ENCODE measurements at regions not wholly inside any gene's neighbourhood (a gene's known extent, or its start where the extent isn't known, plus 50 kb on each side); places are given as distances from the start of the nearest gene placed in this dataset.

DNA sequence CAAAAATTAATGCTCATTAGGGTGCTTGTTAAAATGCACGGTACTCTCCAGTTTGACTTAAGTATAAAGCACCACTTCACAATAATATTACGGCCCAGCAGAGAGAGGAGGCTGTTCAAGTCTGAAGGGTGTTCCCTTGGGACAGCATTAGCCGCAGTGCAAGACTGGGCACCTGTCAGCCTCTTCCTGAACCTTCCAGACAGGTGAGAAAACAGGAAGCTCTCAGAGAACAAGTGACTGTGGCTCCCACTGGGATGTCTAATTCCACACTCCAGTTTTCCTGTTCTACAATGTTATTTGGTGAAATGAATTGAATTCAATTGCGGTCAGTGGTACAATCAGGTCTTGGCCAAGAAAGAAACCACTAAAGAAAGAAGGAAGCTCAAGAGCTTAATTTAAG, 414.4 kb downstream of the SMARCA1 start:
- DNase-seq (ENCODE audit: extremely low read depth, low read depth), result no peak
- TF ChIP-seq CTCF (IDR thresholded peaks at IDR 0.05; ENCODE audit: low read depth, low read length), result no peak

GRCh38 chrX:129099207-129099606, 424.1 kb downstream of the SMARCA1 start:
- TF ChIP-seq CTCF (IDR thresholded peaks at IDR 0.05; ENCODE audit: low read depth, low read length), result no peak
- DNase-seq (ENCODE audit: extremely low read depth, low read depth), result no peak

DNA sequence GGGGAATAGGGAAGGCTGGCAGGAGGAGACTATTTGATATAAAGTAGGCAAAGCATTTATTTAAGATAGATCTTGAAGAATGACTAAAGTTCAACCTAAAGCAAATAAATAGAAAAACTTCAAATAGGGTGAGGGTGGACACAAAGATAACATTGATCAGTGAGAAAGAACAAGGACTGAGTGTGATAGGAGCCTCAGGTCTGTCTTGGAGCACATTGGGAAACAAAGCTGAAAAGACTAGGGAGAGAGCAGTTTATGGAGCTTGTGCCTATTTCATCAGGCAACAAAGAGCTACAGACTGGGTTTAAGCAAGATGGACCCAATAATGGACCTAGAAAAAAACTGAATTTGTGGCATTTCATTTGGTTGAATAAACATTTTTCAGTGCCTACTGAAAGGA, 425.6 kb downstream of the SMARCA1 start:
- TF ChIP-seq CTCF (IDR thresholded peaks at IDR 0.05; ENCODE audit: low read depth, low read length), result no peak

GRCh38 chrX:129093706-129094105, 429.6 kb downstream of the SMARCA1 start:
- TF ChIP-seq CTCF (IDR thresholded peaks at IDR 0.05; ENCODE audit: low read depth, low read length), result no peak
- no peak for DNase-seq (ENCODE audit: extremely low read depth, low read depth)

More for the DNA sequence above, 425.6 kb downstream of the SMARCA1 start:
- no peak for DNase-seq (ENCODE audit: extremely low read depth, low read depth)

DNA sequence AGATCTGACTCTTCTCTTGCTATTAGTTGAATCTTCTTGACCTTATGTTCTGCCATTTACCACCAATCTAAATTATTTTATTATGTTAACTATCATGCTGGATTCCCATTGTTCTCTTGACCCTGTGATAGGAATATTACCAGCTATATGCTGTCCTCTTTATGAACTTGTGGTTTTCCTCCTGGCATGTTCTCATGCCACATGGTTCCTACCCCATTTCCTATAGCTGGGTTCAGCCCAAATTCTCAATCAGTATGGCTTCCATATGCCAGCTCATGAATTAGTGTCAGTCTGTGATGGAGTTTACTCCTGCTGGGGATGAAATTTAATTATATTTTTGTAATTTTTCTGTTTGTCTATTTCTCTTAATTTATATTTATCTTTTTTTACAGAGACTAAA, 430.5 kb downstream of the SMARCA1 start:
- no peak for TF ChIP-seq CTCF (IDR thresholded peaks at IDR 0.05; ENCODE audit: low read depth, low read length)

GRCh38 chrX:129092242-129092641, 431.0 kb downstream of the SMARCA1 start:
- DNase-seq (ENCODE audit: extremely low read depth, low read depth), result no peak
- TF ChIP-seq CTCF (IDR thresholded peaks at IDR 0.05; ENCODE audit: low read depth, low read length), result no peak

More for the DNA sequence above, 430.5 kb downstream of the SMARCA1 start:
- no peak for DNase-seq (ENCODE audit: extremely low read depth, low read depth)

DNA sequence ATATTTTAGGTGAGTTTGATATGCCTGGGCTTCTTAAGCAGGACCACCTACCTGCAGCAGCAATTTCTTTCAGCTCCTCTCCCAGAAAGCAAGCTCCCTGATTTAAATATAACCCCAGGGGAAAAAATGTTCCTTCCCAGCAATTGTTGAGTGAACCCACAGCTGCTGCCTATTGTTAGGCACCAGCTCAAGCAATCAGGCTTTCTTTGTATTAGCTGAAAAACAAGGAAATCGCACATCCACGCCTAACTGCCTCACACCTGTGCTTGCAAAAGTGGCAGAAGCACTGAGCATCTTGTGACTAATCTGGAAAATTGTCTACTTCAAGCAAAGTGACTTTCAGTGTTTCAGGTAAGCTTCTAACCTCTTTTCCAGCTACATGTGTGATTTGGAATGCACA, 432.2 kb downstream of the SMARCA1 start:
- TF ChIP-seq CTCF (IDR thresholded peaks at IDR 0.05; ENCODE audit: low read depth, low read length), result no peak
- no peak for DNase-seq (ENCODE audit: extremely low read depth, low read depth)
